ENCODE measurements at regions not wholly inside any gene's neighbourhood (a gene's known extent, or its start where the extent isn't known, plus 50 kb on each side); places are given as distances from the start of the nearest gene placed in this dataset.

DNA sequence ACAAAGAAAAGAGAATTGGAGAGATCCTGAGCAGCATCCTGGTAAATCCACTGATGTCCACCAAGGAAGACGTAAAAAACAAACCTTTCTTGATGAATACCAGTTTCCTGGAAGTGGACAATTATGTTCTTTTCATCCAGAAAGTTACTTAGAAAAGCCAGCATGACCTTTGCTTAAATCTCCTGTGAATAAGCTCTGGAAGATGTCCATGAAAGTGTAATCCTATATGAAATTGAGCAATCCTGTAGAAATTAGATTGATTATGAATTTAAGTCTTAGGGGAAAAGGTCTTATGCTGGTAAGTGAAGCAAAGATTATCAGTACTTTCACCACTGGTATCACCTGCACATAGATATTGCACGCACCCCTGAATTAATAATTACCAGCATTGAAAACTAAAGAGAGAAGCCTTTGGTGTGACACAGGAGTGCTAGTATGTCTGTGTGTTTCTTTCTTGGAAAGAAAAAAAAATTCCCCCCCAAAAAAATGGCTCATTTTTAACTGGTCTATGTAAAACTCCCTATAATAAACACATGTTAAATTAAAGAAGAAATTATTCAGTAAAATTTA, 164.5 kb upstream of the LHX8 start (continued):
- TF ChIP-seq EZH2 (conservative IDR thresholded peaks at IDR 0.05; ENCODE audit: low read depth, low read length) (no peak), FOXO1 (CRISPR knock-in tag; IDR thresholded peaks at IDR 0.05) (no peak), TEAD3 (CRISPR knock-in tag; optimal IDR thresholded peaks at IDR 0.05; ENCODE audit: borderline replicate concordance) (no peak), ISL2 (CRISPR knock-in tag; IDR thresholded peaks at IDR 0.05) (no peak), NCOR1 (IDR thresholded peaks at IDR 0.05; ENCODE audit: borderline replicate concordance, low read length) (no peak)

DNA sequence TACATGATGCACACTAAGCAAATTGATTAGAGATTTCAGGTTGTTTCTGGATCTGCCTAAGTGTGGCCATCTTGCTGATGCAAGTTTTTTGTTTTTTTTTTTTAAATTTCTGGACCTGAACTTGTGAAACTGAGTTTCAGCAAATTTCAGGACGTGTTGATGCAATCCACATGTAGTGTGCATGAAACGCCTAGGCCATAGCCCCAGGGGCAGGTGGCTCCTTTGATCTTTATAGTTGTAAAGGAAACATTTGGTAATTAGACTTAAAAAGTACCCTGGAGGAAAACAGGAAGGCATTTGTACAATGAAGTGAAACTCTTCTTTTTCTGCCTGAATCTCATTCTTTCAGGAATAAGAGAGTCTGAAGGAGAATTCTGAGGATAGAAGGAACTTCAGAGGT, 162.2 kb upstream of the LHX8 start:
- Histone ChIP-seq H4K20me1 (ENCODE audit: insufficient read depth, low read length) (no peaks in the 10 kb centered on the region), H3K9me3 (ENCODE audit: low read length) (no peaks in the 10 kb centered on the region), H3K36me3 (replicated peaks in 1 of 2; ENCODE audit: control insufficient read depth in 1 of 2, insufficient read depth in 2 of 2, low read length in 2 of 2) (no peaks in the 10 kb centered on the region), H3K4me1 (ENCODE audit: insufficient read depth, low read length) (peaks cover 5% of the 10 kb centered on the region; the same call in 1 of the 2 replicates), H2AFZ (ENCODE audit: low read length) (no peak overlapping the region), H3K9ac (ENCODE audit: insufficient read depth, low read depth, low read length) (no peak overlapping the region), H3K27me3 (ENCODE audit: control insufficient read depth in 1 of 2, insufficient read depth in 2 of 2, low read length in 2 of 2) (no peaks in the 10 kb centered on the region), H3K4me3 (replicated peaks in 1 of 3; ENCODE audit: insufficient read depth in 1 of 3, low read depth in 2 of 3, low read length in 3 of 3) (no peak overlapping the region), H3K27ac (ENCODE audit: extremely low read length, insufficient read depth, low read length) (no peak overlapping the region), H3K4me2 (ENCODE audit: low read depth, low read length) (no peak overlapping the region), H3K79me2 (ENCODE audit: insufficient read depth, low read length) (no peaks in the 10 kb centered on the region)
- 0% methylated on average over 2 of the region's 2 CpGs for WGBS (ENCODE audit: low lambda C conversion rate)
- FAIRE-seq (no peak), ATAC-seq (no peak), DNase-seq (ENCODE audit: low spot score) (no peak)
- in situ Hi-C loops (cut with HindIII; ENCODE audit: extremely low pct_ligation_motif_present, low pct_unique_long_range_greater_than_20kb) (no loop called here), intact Hi-C loops (cut with micrococcal nuclease; ENCODE audit: unreplicated experiment) (no loop called here)
- no TSS peak for BruUV-seq (replicated peaks)
- POLR2A ChIA-PET, result no interaction called here
- CTCF ChIA-PET (ENCODE audit: low intra/inter-chr PET ratio, low total read pairs), result no interaction called here
- no peak for TF ChIP-seq SMARCC2 (IDR thresholded peaks at IDR 0.05)
- TF ChIP-seq KLF12 (CRISPR knock-in tag; IDR thresholded peaks at IDR 0.05; ENCODE audit: borderline replicate concordance), result no peak
- TF ChIP-seq, protein P1, sequence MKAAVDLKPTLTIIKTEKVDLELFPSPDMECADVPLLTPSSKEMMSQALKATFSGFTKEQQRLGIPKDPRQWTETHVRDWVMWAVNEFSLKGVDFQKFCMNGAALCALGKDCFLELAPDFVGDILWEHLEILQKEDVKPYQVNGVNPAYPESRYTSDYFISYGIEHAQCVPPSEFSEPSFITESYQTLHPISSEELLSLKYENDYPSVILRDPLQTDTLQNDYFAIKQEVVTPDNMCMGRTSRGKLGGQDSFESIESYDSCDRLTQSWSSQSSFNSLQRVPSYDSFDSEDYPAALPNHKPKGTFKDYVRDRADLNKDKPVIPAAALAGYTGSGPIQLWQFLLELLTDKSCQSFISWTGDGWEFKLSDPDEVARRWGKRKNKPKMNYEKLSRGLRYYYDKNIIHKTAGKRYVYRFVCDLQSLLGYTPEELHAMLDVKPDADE (CRISPR knock-in tag; IDR thresholded peaks at IDR 0.05), result no peak
- no peak for TF ChIP-seq MAF1 (CRISPR knock-in tag; IDR thresholded peaks at IDR 0.05; ENCODE audit: borderline replicate concordance)
- TF ChIP-seq MIER2 (CRISPR knock-in tag; IDR thresholded peaks at IDR 0.05), result no peak
- TF ChIP-seq, protein P2, sequence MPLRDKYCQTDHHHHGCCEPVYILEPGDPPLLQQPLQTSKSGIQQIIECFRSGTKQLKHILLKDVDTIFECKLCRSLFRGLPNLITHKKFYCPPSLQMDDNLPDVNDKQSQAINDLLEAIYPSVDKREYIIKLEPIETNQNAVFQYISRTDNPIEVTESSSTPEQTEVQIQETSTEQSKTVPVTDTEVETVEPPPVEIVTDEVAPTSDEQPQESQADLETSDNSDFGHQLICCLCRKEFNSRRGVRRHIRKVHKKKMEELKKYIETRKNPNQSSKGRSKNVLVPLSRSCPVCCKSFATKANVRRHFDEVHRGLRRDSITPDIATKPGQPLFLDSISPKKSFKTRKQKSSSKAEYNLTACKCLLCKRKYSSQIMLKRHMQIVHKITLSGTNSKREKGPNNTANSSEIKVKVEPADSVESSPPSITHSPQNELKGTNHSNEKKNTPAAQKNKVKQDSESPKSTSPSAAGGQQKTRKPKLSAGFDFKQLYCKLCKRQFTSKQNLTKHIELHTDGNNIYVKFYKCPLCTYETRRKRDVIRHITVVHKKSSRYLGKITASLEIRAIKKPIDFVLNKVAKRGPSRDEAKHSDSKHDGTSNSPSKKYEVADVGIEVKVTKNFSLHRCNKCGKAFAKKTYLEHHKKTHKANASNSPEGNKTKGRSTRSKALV (CRISPR knock-in tag; IDR thresholded peaks at IDR 0.05), result no peak
- no peak for TF ChIP-seq RFXAP (CRISPR knock-in tag; IDR thresholded peaks at IDR 0.05; ENCODE audit: borderline replicate concordance)
- no peak for TF ChIP-seq HCFC1 (IDR thresholded peaks at IDR 0.05; ENCODE audit: low read depth, low read length)
- TF ChIP-seq, protein P3, sequence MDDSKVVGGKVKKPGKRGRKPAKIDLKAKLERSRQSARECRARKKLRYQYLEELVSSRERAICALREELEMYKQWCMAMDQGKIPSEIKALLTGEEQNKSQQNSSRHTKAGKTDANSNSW (CRISPR knock-in tag; IDR thresholded peaks at IDR 0.05; ENCODE audit: borderline replicate concordance), result no peak
- TF ChIP-seq ISX (CRISPR knock-in tag; conservative IDR thresholded peaks at IDR 0.05), result no peak
- TF ChIP-seq ZC3H4 (CRISPR knock-in tag; IDR thresholded peaks at IDR 0.05; ENCODE audit: borderline replicate concordance), result no peak
- no peak for TF ChIP-seq ZNF883 (CRISPR knock-in tag; IDR thresholded peaks at IDR 0.05; ENCODE audit: not compliant biosample characterization)
- TF ChIP-seq WIZ (CRISPR knock-in tag; IDR thresholded peaks at IDR 0.05), result no peak
- no peak for TF ChIP-seq RXRA (CRISPR knock-in tag; IDR thresholded peaks at IDR 0.05)
- TF ChIP-seq ZNF83 (CRISPR knock-in tag; IDR thresholded peaks at IDR 0.05; ENCODE audit: borderline replicate concordance), result no peak
- TF ChIP-seq KAT2B (IDR thresholded peaks at IDR 0.05; ENCODE audit: borderline replicate concordance, low read depth, low read length), result no peak
- TF ChIP-seq, protein P4, sequence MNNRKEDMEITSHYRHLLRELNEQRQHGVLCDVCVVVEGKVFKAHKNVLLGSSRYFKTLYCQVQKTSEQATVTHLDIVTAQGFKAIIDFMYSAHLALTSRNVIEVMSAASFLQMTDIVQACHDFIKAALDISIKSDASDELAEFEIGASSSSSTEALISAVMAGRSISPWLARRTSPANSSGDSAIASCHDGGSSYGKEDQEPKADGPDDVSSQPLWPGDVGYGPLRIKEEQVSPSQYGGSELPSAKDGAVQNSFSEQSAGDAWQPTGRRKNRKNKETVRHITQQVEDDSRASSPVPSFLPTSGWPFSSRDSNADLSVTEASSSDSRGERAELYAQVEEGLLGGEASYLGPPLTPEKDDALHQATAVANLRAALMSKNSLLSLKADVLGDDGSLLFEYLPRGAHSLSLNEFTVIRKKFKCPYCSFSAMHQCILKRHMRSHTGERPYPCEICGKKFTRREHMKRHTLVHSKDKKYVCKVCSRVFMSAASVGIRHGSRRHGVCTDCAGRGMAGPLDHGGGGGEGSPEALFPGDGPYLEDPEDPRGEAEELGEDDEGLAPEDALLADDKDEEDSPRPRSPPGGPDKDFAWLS (CRISPR knock-in tag; IDR thresholded peaks at IDR 0.05; ENCODE audit: borderline replicate concordance), result no peak
